T-helper 1 cell treated with Interleukin-12 subunit alpha and Interleukin-12 subunit beta and Interleukin-4 antibody, amounts not matched to agents 30 μg/mL and 1 μg/mL, for 36 hours (primary cell): ENCODE measurements at regions not wholly inside any gene's neighbourhood (a gene's known extent, or its start where the extent isn't known, plus 50 kb on each side); places are given as distances from the start of the nearest gene placed in this dataset.
A peak's percentile ranks its signal among the peaks of the same experiment; 100 is the strongest.

ENCODE experiments used
- H3K27ac Mint-ChIP-seq: one replicate; pipeline ENCODE4 v1.8.0; 2021; ENCODE audit warnings: mild to moderate bottlenecking, mixed read lengths
- H3K27me3 Mint-ChIP-seq: one replicate; pipeline ENCODE4 v1.8.0; 2021; ENCODE audit warnings: low read depth, mixed read lengths
- H3K36me3 Mint-ChIP-seq: one replicate; pipeline ENCODE4 v1.8.0; 2021; ENCODE audit warnings: low read depth, mixed read lengths
- H3K4me1 Mint-ChIP-seq: one replicate; pipeline ENCODE4 v1.8.0; 2021; ENCODE audit warnings: low read depth, mixed read lengths
- H3K4me3 Mint-ChIP-seq: one replicate; pipeline ENCODE4 v1.8.0; 2021; ENCODE audit warnings: mild to moderate bottlenecking, moderate library complexity, mixed read lengths
- H3K9me3 Mint-ChIP-seq: one replicate; pipeline ENCODE4 v1.8.0; 2021; ENCODE audit warnings: mixed read lengths

- H3K4me1 Mint-ChIP-seq = no peaks in the 10 kb centered on the region
- peaks cover 7% of the 10 kb centered on the region for H3K36me3 Mint-ChIP-seq
- H3K27ac Mint-ChIP-seq = no peak overlapping the region
- H3K4me3 Mint-ChIP-seq = no peak overlapping the region
- peaks cover 81% of the 10 kb centered on the region for H3K27me3 Mint-ChIP-seq
- peaks cover 9% of the 10 kb centered on the region for H3K9me3 Mint-ChIP-seq
Measured at GRCh38 chr6:167676666-167677421, 149.9 kb upstream of the AFDN start.

- Mint-ChIP-seq H3K27ac (no peak overlapping the region), H3K4me3 (no peak overlapping the region), H3K9me3 (peaks cover 3% of the 10 kb centered on the region), H3K36me3 (peaks cover 3% of the 10 kb centered on the region), H3K4me1 (no peaks in the 10 kb centered on the region), H3K27me3 (peaks cover 86% of the 10 kb centered on the region)
Measured at GRCh38 chr6:167677422-167677789, 149.3 kb upstream of the AFDN start.

GRCh38 chr6:167678102-167679101 is 148.3 kb upstream of the AFDN start:
- Mint-ChIP-seq H3K36me3 (no peaks in the 10 kb centered on the region), H3K27ac (no peak overlapping the region), H3K4me3 (no peak overlapping the region), H3K9me3 (no peaks in the 10 kb centered on the region), H3K4me1 (no peaks in the 10 kb centered on the region), H3K27me3 (peaks cover 88% of the 10 kb centered on the region)

- no peak overlapping the region for H3K4me3 Mint-ChIP-seq
- H3K27ac Mint-ChIP-seq = no peak overlapping the region
- no peaks in the 10 kb centered on the region for H3K36me3 Mint-ChIP-seq
- no peaks in the 10 kb centered on the region for H3K9me3 Mint-ChIP-seq
- peaks cover 95% of the 10 kb centered on the region for H3K27me3 Mint-ChIP-seq
- no peaks in the 10 kb centered on the region for H3K4me1 Mint-ChIP-seq
Measured at GRCh38 chr6:167679122-167679736, 147.5 kb upstream of the AFDN start.

GRCh38 chr6:167679790-167680604 is 146.7 kb upstream of the AFDN start:
- H3K9me3 Mint-ChIP-seq = no peaks in the 10 kb centered on the region
- no peaks in the 10 kb centered on the region for H3K36me3 Mint-ChIP-seq
- H3K27ac Mint-ChIP-seq = no peak overlapping the region
- peaks cover 94% of the 10 kb centered on the region for H3K27me3 Mint-ChIP-seq
- no peak overlapping the region for H3K4me3 Mint-ChIP-seq
- H3K4me1 Mint-ChIP-seq = no peaks in the 10 kb centered on the region

GRCh38 chr6:167680605-167681149 is 146.0 kb upstream of the AFDN start:
- peaks cover 97% of the 10 kb centered on the region for H3K27me3 Mint-ChIP-seq

GRCh38 chr6:167682125-167682524 is 144.6 kb upstream of the AFDN start:
- Mint-ChIP-seq H3K4me1 (no peaks in the 10 kb centered on the region), H3K27ac (no peak overlapping the region), H3K9me3 (peaks cover 6% of the 10 kb centered on the region), H3K36me3 (peaks cover 2% of the 10 kb centered on the region), H3K27me3 (peaks cover 94% of the 10 kb centered on the region), H3K4me3 (no peak overlapping the region)

More at GRCh38 chr6:167680605-167681149, 146.0 kb upstream of the AFDN start:
- Mint-ChIP-seq H3K36me3 (no peaks in the 10 kb centered on the region), H3K9me3 (no peaks in the 10 kb centered on the region), H3K4me3 (no peak overlapping the region), H3K27ac (no peak overlapping the region), H3K4me1 (no peaks in the 10 kb centered on the region)

GRCh38 chr6:167682546-167683027 is 144.1 kb upstream of the AFDN start:
- peaks cover 94% of the 10 kb centered on the region for H3K27me3 Mint-ChIP-seq
- no peak overlapping the region for H3K27ac Mint-ChIP-seq
- no peak overlapping the region for H3K4me3 Mint-ChIP-seq
- H3K9me3 Mint-ChIP-seq = peaks cover 6% of the 10 kb centered on the region
- H3K4me1 Mint-ChIP-seq = no peaks in the 10 kb centered on the region
- H3K36me3 Mint-ChIP-seq = peaks cover 2% of the 10 kb centered on the region

- Mint-ChIP-seq H3K9me3 (peaks cover 6% of the 10 kb centered on the region), H3K27ac (no peak overlapping the region), H3K27me3 (peaks cover 94% of the 10 kb centered on the region), H3K36me3 (peaks cover 2% of the 10 kb centered on the region), H3K4me1 (no peaks in the 10 kb centered on the region), H3K4me3 (no peak overlapping the region)
Measured at GRCh38 chr6:167683028-167683862, 143.5 kb upstream of the AFDN start.

GRCh38 chr6:167684276-167685104 is 142.2 kb upstream of the AFDN start:
- H3K4me3 Mint-ChIP-seq = no peak overlapping the region
- H3K36me3 Mint-ChIP-seq = peaks cover 2% of the 10 kb centered on the region
- H3K27me3 Mint-ChIP-seq = peaks cover 84% of the 10 kb centered on the region
- no peak overlapping the region for H3K27ac Mint-ChIP-seq
- H3K4me1 Mint-ChIP-seq = no peaks in the 10 kb centered on the region
- H3K9me3 Mint-ChIP-seq = peaks cover 6% of the 10 kb centered on the region

- H3K27me3 Mint-ChIP-seq = peaks cover 79% of the 10 kb centered on the region
- H3K27ac Mint-ChIP-seq = no peak overlapping the region
- H3K4me3 Mint-ChIP-seq = no peak overlapping the region
- no peaks in the 10 kb centered on the region for H3K4me1 Mint-ChIP-seq
- peaks cover 2% of the 10 kb centered on the region for H3K36me3 Mint-ChIP-seq
- H3K9me3 Mint-ChIP-seq = peaks cover 6% of the 10 kb centered on the region
Measured at GRCh38 chr6:167685654-167686053, 141.1 kb upstream of the AFDN start.

- Mint-ChIP-seq H3K9me3 (peaks cover 6% of the 10 kb centered on the region), H3K27ac (peak overlapping the region; percentile 1), H3K4me3 (no peak overlapping the region), H3K4me1 (no peaks in the 10 kb centered on the region), H3K27me3 (peaks cover 79% of the 10 kb centered on the region), H3K36me3 (peaks cover 2% of the 10 kb centered on the region)
Measured at GRCh38 chr6:167686204-167686893, 140.4 kb upstream of the AFDN start.
